IMR-90 (cell line): ENCODE measurements at regions not wholly inside any gene's neighbourhood (a gene's known extent, or its start where the extent isn't known, plus 50 kb on each side); places are given as distances from the start of the nearest gene placed in this dataset.

Experiments
- ATAC-seq: fragments of 200-7000 bp; cut with Tn5 transposase; 2 replicates; pipeline ENCODE4 v1.9.1; 2020; ENCODE audit warnings: low read depth, mild to moderate bottlenecking, moderate library complexity
- BruUV-seq: library from RNA; stranded (reverse); fragments of 400-500 nt; replicated peaks from 2 replicates; lab custom pipeline; 2021; lab: Mats Ljungman, UMichigan
- CTCF ChIA-PET: fragments of 300-600 bp; formaldehyde crosslinking; extraction: SDS; loops from one replicate; lab custom pipeline; 2021; ENCODE audit warnings: antibody characterized with exemption; lab: Yijun Ruan, JAX
- POLR2A ChIA-PET: fragments of 300-600 bp; sonication (Branson Sonifier 250); formaldehyde crosslinking; loops from one replicate; lab custom pipeline; 2022; ENCODE audit warnings: antibody characterized with exemption; ENCODE audit not compliant: unreplicated experiment; lab: Charles Lee
- DNase-seq: peaks from one replicate; pipeline ENCODE4 v3.0.0; 2013
- H2AFZ ChIP-seq: replicated peaks from 2 replicates; pipeline ENCODE3; 2013; ENCODE audit warnings: low read length, mild to moderate bottlenecking; ENCODE audit not compliant: poor library complexity
- H2AK5ac ChIP-seq: 2 replicates; pipeline ENCODE4 v1.6.1; 2013; ENCODE audit warnings: low read depth, low read length, inconsistent platforms
- H2AK9ac ChIP-seq: replicated peaks from 2 replicates; pipeline ENCODE3; 2013; ENCODE audit warnings: mild to moderate bottlenecking, low read depth, low read length, moderate library complexity; ENCODE audit not compliant: poor library complexity
- H2BK120ac ChIP-seq: 2 replicates; pipeline ENCODE4 v1.6.1; 2013; ENCODE audit warnings: low read depth, low read length, inconsistent platforms
- H2BK15ac ChIP-seq: 3 replicates; pipeline ENCODE4 v1.6.1; 2013; ENCODE audit warnings: low read depth, low read length, inconsistent platforms
- H2BK20ac ChIP-seq: 2 replicates; pipeline ENCODE4 v1.6.1; 2013; ENCODE audit warnings: low read depth, mild to moderate bottlenecking, inconsistent platforms, low read length, moderate library complexity
- H2BK5ac ChIP-seq: 2 replicates; pipeline ENCODE4 v1.6.1; 2013; ENCODE audit warnings: mild to moderate bottlenecking, low read depth, low read length, inconsistent platforms; ENCODE audit not compliant: poor library complexity, severe bottlenecking
- H3K14ac ChIP-seq: replicated peaks from 2 replicates; pipeline ENCODE4 v1.6.1; 2013; ENCODE audit warnings: low read depth, low read length, inconsistent platforms
- H3K18ac ChIP-seq: 2 replicates; pipeline ENCODE4 v1.6.1; 2013; ENCODE audit warnings: low read depth, low read length, control low read depth
- H3K23ac ChIP-seq: 2 replicates; pipeline ENCODE4 v1.6.1; 2013; ENCODE audit warnings: low read depth, low read length, inconsistent platforms
- H3K27ac ChIP-seq: 2 replicates; pipeline ENCODE4 v1.5.1; 2013; ENCODE audit warnings: mild to moderate bottlenecking, control low read depth, low read length; ENCODE audit not compliant: insufficient read depth
- H3K27me3 ChIP-seq: 2 replicates; pipeline ENCODE4 v1.6.1; 2013; ENCODE audit warnings: low read length; ENCODE audit not compliant: control insufficient read depth, insufficient read depth
- H3K36me3 ChIP-seq: 2 replicates; pipeline ENCODE4 v1.6.1; 2013; ENCODE audit warnings: low read length, mixed read lengths; ENCODE audit not compliant: control insufficient read depth, insufficient read depth
- H3K4ac ChIP-seq: 2 replicates; pipeline ENCODE4 v1.6.1; 2013; ENCODE audit warnings: low read depth, low read length, inconsistent platforms
- H3K4me1 ChIP-seq: 2 replicates; pipeline ENCODE4 v1.6.1; 2013; ENCODE audit warnings: low read length, mixed read lengths; ENCODE audit not compliant: control insufficient read depth, insufficient read depth
- H3K4me2 ChIP-seq: 2 replicates; pipeline ENCODE4 v1.6.1; 2013; ENCODE audit warnings: low read depth, mild to moderate bottlenecking, control low read depth, low read length, moderate library complexity
- H3K4me3 ChIP-seq: 2 replicates; pipeline ENCODE4 v1.5.1; 2013; ENCODE audit warnings: low read depth, mild to moderate bottlenecking, control low read depth, low read length, moderate library complexity; ENCODE audit not compliant: insufficient read depth
- H3K56ac ChIP-seq: 2 replicates; pipeline ENCODE4 v1.6.1; 2013; ENCODE audit warnings: low read length, inconsistent platforms; ENCODE audit not compliant: insufficient read depth; ENCODE audit errors: extremely low read depth
- H3K79me1 ChIP-seq, 2 experiments: 2 replicates each; pipeline ENCODE4 v1.6.1; 2013; ENCODE audit warnings: low read length in 2 of 2, inconsistent platforms in 1 of 2, low read depth in 1 of 2
- H3K9ac ChIP-seq: 2 replicates; pipeline ENCODE4 v1.6.1; 2013; ENCODE audit warnings: low read depth, low read length, control low read depth
- H3K9me1 ChIP-seq: 2 replicates; pipeline ENCODE4 v1.6.1; 2013; ENCODE audit warnings: low read length, inconsistent platforms; ENCODE audit not compliant: insufficient read depth
- H3K9me3 ChIP-seq: 2 replicates; pipeline ENCODE4 v1.6.1; 2013; ENCODE audit warnings: low read length; ENCODE audit not compliant: control insufficient read depth, insufficient read depth
- H4K20me1 ChIP-seq: 2 replicates; pipeline ENCODE4 v1.6.1; 2013; ENCODE audit warnings: low read length, inconsistent platforms; ENCODE audit not compliant: insufficient read depth
- H4K5ac ChIP-seq: 2 replicates; pipeline ENCODE4 v1.6.1; 2013; ENCODE audit warnings: mild to moderate bottlenecking, low read depth, low read length, control low read depth
- H4K8ac ChIP-seq, 2 experiments: 2 replicates each; pipeline ENCODE4 v1.6.1; 2013; ENCODE audit warnings: low read depth in 2 of 2, low read length in 2 of 2, control low read depth in 1 of 2, inconsistent platforms in 1 of 2
- H4K91ac ChIP-seq: 2 replicates; pipeline ENCODE4 v1.6.1; 2013; ENCODE audit warnings: low read depth, low read length, inconsistent platforms; ENCODE audit not compliant: insufficient read depth
- CEBPB ChIP-seq: IDR thresholded peaks from 2 replicates; pipeline ENCODE4 v1.6.1; 2012; ENCODE audit warnings: low read depth, low read length, improper control_type of control experiment
- CHD1 ChIP-seq: IDR thresholded peaks from 2 replicates; pipeline ENCODE4 v1.6.1; 2012; ENCODE audit warnings: low read depth, low read length, improper control_type of control experiment
- RCOR1 ChIP-seq: IDR thresholded peaks from 2 replicates; pipeline ENCODE4 v1.6.1; 2012; ENCODE audit warnings: mild to moderate bottlenecking, low read length, improper control_type of control experiment; ENCODE audit not compliant: insufficient replicate concordance
- WGBS, 2 experiments: methylation state at CpG; one replicate each; pipeline versions ENCODE4 v1.1.5 to v1.1.7; 2013; ENCODE audit warnings: missing lambda C conversion rate in 2 of 2; ENCODE audit not compliant: insufficient read length in 1 of 2; ENCODE audit errors: extremely low coverage in 2 of 2; 5-methylcytosine and 5-hydroxymethylcytosine counted together
- dilution Hi-C: fragments of 300-500 bp; cut with HindIII; formaldehyde crosslinking; loops from one replicate; pipeline ENCODE4 v1.14.3; 2018; ENCODE audit warnings: low sequenced_read_pairs; ENCODE audit not compliant: unreplicated experiment
- in situ Hi-C: fragments of 300-500 bp; cut with MboI; formaldehyde crosslinking; loops from 3 replicates; pipeline ENCODE4 v1.14.3; 2019; ENCODE audit warnings: low sequenced_read_pairs, inconsistent platforms, mixed read lengths
- intact Hi-C: fragments of 100-400 bp; cut with micrococcal nuclease; formaldehyde crosslinking; loops from 2 replicates; pipeline ENCODE4 v1.10.0; 2022
- TF ChIP-seq, protein P1 (sequence below): fragments of 150-350 bp; IDR thresholded peaks from 2 replicates; pipeline ENCODE4 v1.6.1; 2016; ENCODE audit warnings: low read depth, mild to moderate bottlenecking, low read length, moderate library complexity, borderline replicate concordance

DNA sequence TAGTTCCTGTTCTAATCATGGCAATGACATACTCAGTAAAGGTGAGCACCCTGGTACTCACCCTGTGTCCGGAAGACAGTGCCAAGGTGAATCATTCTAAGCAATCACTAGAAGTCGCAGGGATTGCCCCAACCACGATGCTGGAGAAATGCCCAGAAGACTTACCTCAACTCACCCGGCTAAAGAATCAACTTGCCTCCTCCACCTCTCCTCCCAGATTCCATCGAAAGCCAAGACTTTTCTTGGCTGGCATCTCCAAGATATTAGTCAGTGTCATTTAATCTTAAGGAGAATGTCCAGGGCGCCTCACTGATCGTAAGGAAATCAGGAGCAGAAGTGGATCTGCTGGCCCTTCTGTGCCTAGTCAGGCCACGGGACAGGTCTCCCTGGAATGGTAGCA, 204.9 kb downstream of the ERCC6L2 start:
- CTCF ChIA-PET, result interaction anchor here (1.4 kb wide), 1 partner anchor 10 kb away, joined by 3 read pairs; no protein-coding TSS in a partner anchor
- Histone ChIP-seq H3K18ac (no peak overlapping the region), H3K27ac (no peak overlapping the region), H3K79me1 (no peaks in the 10 kb centered on the region), H2BK15ac (no peak overlapping the region), H3K23ac (no peak overlapping the region), H2AFZ (no peak overlapping the region), H4K20me1 (no peaks in the 10 kb centered on the region), H2BK5ac (no peak overlapping the region), H2BK20ac (no peak overlapping the region), H4K91ac (no peak overlapping the region), H3K36me3 (no peaks in the 10 kb centered on the region), H3K9me3 (no peaks in the 10 kb centered on the region), H3K4me3 (no peak overlapping the region), H2AK9ac (no peak overlapping the region), H3K4me2 (no peak overlapping the region), H3K9ac (no peak overlapping the region), H3K4me1 (peaks cover 1% of the 10 kb centered on the region; the same call in 1 of the 2 replicates), H4K8ac (no peak overlapping the region), H3K14ac (no peak overlapping the region), H3K56ac (no peak overlapping the region), H2BK120ac (no peak overlapping the region), H2AK5ac (no peak overlapping the region), H3K27me3 (peaks cover 17% of the 10 kb centered on the region; the same call in 1 of the 2 replicates), H3K9me1 (no peaks in the 10 kb centered on the region), H4K5ac (no peak overlapping the region), H3K4ac (no peak overlapping the region)
- DNase-seq (no peak), ATAC-seq (no peak)
- POLR2A ChIA-PET, result no interaction called here
- dilution Hi-C loops (no loop called here), intact Hi-C loops (no loop called here), in situ Hi-C loops (no loop called here)
- WGBS, 2 experiments, result 71% methylated on average over 4 of the region's 8 CpGs; no CpG with 5 or more reads in 1 of the 2 experiments
- BruUV-seq, result no TSS peak
- TF ChIP-seq, protein P1, sequence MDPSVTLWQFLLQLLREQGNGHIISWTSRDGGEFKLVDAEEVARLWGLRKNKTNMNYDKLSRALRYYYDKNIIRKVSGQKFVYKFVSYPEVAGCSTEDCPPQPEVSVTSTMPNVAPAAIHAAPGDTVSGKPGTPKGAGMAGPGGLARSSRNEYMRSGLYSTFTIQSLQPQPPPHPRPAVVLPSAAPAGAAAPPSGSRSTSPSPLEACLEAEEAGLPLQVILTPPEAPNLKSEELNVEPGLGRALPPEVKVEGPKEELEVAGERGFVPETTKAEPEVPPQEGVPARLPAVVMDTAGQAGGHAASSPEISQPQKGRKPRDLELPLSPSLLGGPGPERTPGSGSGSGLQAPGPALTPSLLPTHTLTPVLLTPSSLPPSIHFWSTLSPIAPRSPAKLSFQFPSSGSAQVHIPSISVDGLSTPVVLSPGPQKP, result no peak
- TF ChIP-seq CEBPB (no peak), CHD1 (no peak), RCOR1 (no peak)
